Epithelial cell of proximal tubule (primary cell): ENCODE measurements at regions not wholly inside any gene's neighbourhood (a gene's known extent, or its start where the extent isn't known, plus 50 kb on each side); places are given as distances from the start of the nearest gene placed in this dataset.

Source experiments
- DNase-seq: peaks from one replicate; pipeline ENCODE4 v3.0.0-alpha.2; 2011; ENCODE audit warnings: low read depth
- H3K4me3 ChIP-seq: 2 replicates; pipeline ENCODE4 v1.5.1; 2011; ENCODE audit warnings: low read depth, mild to moderate bottlenecking, low read length
- TF ChIP-seq, protein P1 (sequence below): conservative IDR thresholded peaks from 2 replicates; pipeline ENCODE4 v1.5.1; 2012; ENCODE audit warnings: low read depth, mild to moderate bottlenecking, low read length

DNA sequence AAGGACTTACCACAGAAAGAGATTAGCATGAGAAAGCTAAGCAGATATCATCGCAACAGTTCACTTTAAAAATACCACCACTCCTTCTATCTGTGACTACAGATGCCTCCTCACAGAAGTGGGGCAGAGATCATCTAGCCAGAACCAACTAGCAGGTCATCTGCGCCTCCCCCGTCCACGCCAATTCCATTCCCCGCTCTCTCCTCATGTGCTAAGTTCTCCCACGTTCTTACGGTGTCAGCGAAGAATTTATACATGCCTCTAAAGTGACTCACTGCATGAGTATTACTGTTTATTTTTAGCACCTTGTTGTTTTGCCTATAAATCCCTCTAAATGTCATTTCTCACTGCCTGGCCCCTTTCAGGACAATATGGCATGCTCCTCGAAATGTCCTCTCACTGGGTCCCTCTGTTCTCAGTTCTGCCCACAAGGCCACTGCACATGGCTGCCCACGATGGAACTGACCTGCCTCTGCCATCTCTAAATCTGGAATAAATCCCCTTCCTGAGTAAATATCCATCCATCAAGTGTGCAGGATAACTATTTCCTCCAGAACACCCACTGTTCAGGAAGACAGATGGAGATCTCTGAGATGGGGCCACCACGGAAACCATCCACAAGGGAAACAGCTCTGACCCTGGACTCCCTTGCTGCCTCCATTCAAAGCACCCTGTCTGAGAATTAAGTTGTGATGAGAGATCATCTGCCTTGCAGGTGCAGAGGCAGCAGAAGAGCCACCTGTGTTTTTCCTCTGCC is 137.7 kb downstream of the IRS1 start:
- no peak overlapping the region for H3K4me3 ChIP-seq
- DNase-seq = peak; percentile 98
- TF ChIP-seq, protein P1, sequence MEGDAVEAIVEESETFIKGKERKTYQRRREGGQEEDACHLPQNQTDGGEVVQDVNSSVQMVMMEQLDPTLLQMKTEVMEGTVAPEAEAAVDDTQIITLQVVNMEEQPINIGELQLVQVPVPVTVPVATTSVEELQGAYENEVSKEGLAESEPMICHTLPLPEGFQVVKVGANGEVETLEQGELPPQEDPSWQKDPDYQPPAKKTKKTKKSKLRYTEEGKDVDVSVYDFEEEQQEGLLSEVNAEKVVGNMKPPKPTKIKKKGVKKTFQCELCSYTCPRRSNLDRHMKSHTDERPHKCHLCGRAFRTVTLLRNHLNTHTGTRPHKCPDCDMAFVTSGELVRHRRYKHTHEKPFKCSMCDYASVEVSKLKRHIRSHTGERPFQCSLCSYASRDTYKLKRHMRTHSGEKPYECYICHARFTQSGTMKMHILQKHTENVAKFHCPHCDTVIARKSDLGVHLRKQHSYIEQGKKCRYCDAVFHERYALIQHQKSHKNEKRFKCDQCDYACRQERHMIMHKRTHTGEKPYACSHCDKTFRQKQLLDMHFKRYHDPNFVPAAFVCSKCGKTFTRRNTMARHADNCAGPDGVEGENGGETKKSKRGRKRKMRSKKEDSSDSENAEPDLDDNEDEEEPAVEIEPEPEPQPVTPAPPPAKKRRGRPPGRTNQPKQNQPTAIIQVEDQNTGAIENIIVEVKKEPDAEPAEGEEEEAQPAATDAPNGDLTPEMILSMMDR = no peak

DNA sequence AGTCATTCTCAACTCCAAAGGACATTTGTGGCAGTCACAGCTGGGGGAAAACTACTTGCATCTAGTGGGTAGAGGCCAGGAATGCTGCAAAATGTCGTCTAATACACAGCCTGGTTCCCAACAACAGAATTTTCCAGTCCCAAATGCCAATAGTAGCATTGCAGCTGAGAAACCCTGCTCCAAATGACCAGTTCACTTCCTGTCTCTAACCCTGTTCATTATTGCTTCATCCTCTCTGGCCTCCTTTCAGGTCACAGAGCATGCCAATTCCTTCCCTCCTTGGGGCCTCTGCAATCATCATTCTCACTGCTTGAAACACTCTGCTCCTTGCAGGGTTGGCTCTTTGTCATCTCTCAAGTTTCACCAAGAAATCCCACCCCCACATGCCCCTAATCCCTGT is 139.1 kb downstream of the IRS1 start:
- TF ChIP-seq, protein P1 = no peak
- DNase-seq = peak; percentile 88
- H3K4me3 ChIP-seq = no peak overlapping the region

DNA sequence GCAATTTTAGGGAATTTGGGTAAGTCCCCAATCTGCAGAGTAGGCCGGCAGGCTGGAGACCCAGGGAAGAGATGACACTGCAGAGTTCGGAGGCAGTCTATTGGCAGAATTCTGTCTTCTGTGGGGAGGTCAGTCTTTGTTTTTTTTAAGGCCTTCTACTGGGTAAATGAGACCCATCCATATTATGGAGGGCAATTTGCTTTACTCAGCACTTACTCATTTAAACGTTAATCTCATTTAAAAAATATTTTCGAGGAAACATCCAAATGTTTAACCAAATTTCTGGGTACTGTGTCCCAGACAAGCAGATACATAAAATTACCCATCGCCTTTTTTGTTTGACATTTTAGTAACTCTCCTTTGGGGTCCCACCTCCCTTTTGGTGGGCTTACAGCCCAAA is 139.5 kb downstream of the IRS1 start:
- TF ChIP-seq, protein P1 = no peak
- H3K4me3 ChIP-seq = no peak overlapping the region
- no peak for DNase-seq

DNA sequence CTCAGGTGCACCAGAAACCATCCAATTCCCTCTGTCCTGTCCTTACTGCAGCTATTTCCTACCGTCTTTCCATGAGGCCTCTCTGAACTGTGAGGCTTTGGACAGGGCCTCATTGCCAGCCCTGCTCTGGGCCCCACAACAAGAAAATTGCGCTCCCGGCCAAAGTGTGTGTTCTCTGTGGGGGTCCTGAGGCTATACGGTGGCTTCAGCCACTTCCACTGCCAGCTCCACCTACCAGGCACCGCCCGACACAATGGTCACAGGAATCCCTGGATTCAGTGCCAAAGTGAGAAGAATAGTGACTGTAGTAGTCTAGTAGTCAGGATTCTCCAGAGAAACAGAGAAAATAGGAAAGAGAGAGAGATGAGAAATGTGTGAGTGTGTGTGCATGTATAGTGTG is 140.2 kb downstream of the IRS1 start:
- no peak overlapping the region for H3K4me3 ChIP-seq
- TF ChIP-seq, protein P1 = no peak
- DNase-seq = no peak

DNA sequence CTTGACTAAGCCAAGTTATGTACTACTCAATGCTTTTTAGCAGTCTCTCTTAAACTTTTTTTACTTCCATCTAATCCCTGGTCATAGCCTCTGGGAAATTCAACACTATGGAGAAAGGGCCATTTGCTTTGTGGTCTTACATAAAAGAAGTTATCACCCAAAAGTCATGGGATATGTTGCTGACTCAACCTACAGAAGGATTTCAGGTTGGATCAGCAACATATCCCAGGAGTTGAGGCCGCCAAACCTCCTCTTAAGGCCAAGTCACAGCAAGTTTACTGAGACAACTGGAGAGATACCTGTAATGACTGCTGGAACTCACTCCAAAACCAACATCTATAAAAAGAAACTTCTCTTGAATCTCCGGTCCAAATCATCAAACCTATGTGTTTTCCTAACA is 141.1 kb downstream of the IRS1 start:
- no peak for DNase-seq
- TF ChIP-seq, protein P1 = no peak
- no peak overlapping the region for H3K4me3 ChIP-seq

DNA sequence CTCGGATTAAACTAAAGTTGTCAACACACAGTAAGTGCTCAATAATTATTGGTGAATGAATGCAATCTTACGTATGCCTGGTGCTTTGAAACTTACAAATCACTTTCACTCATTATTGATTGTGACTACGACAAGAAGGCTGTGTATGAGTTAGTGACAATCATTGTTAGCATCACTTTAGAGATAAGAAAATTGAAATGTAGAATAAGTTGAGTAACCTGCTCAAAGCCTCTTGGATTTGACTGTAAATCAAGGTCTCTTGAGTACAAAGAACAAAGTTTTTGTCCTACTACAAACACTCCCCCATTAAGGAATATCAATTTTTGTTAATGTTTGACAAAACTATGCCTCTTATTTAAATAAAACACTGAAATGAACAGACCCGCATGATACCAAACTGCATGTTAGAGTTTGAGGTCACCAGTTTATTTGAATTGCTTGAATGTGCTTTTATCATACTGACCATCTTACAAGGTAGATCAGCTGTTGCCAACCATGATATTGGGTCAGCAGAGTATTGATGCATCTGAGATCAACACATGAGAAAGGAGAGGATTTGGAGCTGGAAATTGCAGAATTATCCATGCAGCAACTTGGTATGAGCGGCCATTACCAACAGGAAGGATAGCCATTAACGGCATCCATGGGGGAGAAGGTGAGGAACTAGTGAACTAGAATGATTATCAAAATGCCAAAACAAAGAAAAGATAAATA is 142.1 kb downstream of the IRS1 start:
- DNase-seq = no peak

More for the DNA sequence above, 142.1 kb downstream of the IRS1 start:
- H3K4me3 ChIP-seq = no peak overlapping the region
- TF ChIP-seq, protein P1 = no peak
